ENCODE measurements at regions not wholly inside any gene's neighbourhood (a gene's known extent, or its start where the extent isn't known, plus 50 kb on each side); places are given as distances from the start of the nearest gene placed in this dataset.
A peak's percentile ranks its signal among the peaks of the same experiment; 100 is the strongest.

DNA sequence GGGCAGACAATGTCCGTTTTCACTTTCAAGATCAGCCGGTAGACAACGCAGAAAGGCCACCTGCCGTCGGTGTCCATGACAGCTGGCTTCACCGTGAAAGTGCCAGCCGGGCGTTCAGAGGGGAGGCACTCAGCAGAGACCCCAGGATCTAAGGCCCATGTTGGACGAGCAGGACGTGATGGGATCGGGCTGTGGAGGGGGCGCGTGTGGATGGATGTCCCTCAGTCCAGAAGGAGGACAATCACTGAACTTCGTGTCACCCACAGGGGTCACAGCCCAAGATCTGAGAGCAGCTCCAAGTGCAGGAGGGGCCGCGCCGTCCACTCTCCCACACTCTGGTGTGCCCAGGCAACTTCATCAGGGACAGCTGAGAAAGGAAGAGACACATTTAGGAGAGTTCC, 164.4 kb downstream of the BRD1 start (continued):
- TF ChIP-seq ZNF462 (CRISPR knock-in tag; IDR thresholded peaks at IDR 0.05): no peak

DNA sequence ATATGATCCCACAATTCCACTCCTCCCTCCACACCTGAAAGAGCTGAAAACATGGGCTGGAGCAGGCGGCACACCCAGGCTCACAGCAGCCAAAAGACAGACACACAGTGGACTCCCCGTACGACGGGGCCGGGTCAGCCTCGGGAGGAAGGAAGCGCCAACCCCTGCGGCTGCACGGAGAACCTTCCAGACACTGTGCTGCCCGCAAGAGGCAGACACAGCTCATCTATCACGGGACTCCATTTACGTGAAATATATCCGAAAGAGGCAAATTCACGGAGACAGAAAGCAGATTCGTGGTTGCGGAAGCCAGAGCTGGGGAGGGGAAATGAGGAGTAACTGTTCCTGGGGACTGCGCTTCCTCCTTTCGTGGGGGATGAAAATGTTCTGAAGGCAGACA, 165.0 kb downstream of the BRD1 start:
- Mint-ChIP-seq H3K27ac (peak overlapping the region; percentile 48), H3K27me3 (ENCODE audit: insufficient read depth, low read depth, poor library complexity) (peaks cover 12% of the 10 kb centered on the region), H3K4me1 (peaks cover 19% of the 10 kb centered on the region), H3K4me3 (no peak overlapping the region), H3K36me3 (ENCODE audit: low read depth) (no peaks in the 10 kb centered on the region; the same call in 2 of the 3 replicates), H3K9me3 (no peaks in the 10 kb centered on the region)
- no peak overlapping the region for H3K4me2 ChIP-seq
- no peaks in the 10 kb centered on the region for H3K79me2 ChIP-seq (replicated peaks; ENCODE audit: insufficient read depth)
- no peaks in the 10 kb centered on the region for H3K27me3 ChIP-seq (ENCODE audit: insufficient read depth)
- no peaks in the 10 kb centered on the region for H3K9me2 ChIP-seq (ENCODE audit: insufficient read depth)
- no peaks in the 10 kb centered on the region; the same call in 1 of the 2 replicates for H3K36me3 ChIP-seq (ENCODE audit: insufficient read depth)
- no peaks in the 10 kb centered on the region for H3K4me1 ChIP-seq (ENCODE audit: insufficient read depth)
- H3F3A ChIP-seq (replicated peaks; ENCODE audit: low read depth): no peaks in the 10 kb centered on the region
- no peaks in the 10 kb centered on the region for H4K20me1 ChIP-seq (replicated peaks; ENCODE audit: insufficient read depth)
- no peak overlapping the region for H3K4me3 ChIP-seq
- ATAC-seq (no peak), DNase-seq (ENCODE audit: low spot score) (no peak)
- no peak overlapping the region for H3K27ac ChIP-seq (ENCODE audit: low read depth)
- no peak for TF ChIP-seq EZH2phosphoT487 (IDR thresholded peaks at IDR 0.05; ENCODE audit: unreplicated experiment)
- TF ChIP-seq ZNF331 (CRISPR knock-in tag; IDR thresholded peaks at IDR 0.05; ENCODE audit: low read depth): no peak
- no peak for TF ChIP-seq NANOG (IDR thresholded peaks at IDR 0.05; ENCODE audit: borderline replicate concordance)
- no peak for TF ChIP-seq ETS1 (IDR thresholded peaks at IDR 0.05)
- TF ChIP-seq REST (IDR thresholded peaks at IDR 0.05; ENCODE audit: unreplicated experiment): no peak
- TF ChIP-seq STAT1 (IDR thresholded peaks at IDR 0.05; ENCODE audit: unreplicated experiment): no peak
- TF ChIP-seq CTCF (conservative IDR thresholded peaks at IDR 0.05; ENCODE audit: low read depth in 2 of 2): no peak
- TF ChIP-seq EZH2 (IDR thresholded peaks at IDR 0.05; ENCODE audit: low read depth, unreplicated experiment): no peak
- H2AFZ ChIP-seq: no peak overlapping the region

Measured in GM23338 (cell line).